HUES48 (cell line): ENCODE measurements at regions not wholly inside any gene's neighbourhood (a gene's known extent, or its start where the extent isn't known, plus 50 kb on each side); places are given as distances from the start of the nearest gene placed in this dataset.

Experiments used
- H3K27ac ChIP-seq: one replicate; pipeline ENCODE4 v1.7.0; 2013; ENCODE audit warnings: low read depth, low read length, inconsistent platforms
- H3K27me3 ChIP-seq: 2 replicates; pipeline ENCODE4 v1.6.1; 2013; ENCODE audit warnings: mild to moderate bottlenecking, low read length; ENCODE audit not compliant: control insufficient read depth, insufficient read depth
- H3K36me3 ChIP-seq: 2 replicates; pipeline ENCODE4 v1.6.1; 2013; ENCODE audit warnings: low read length; ENCODE audit not compliant: control insufficient read depth, insufficient read depth
- H3K4me1 ChIP-seq: 2 replicates; pipeline ENCODE4 v1.6.1; 2013; ENCODE audit warnings: mild to moderate bottlenecking, low read length; ENCODE audit not compliant: control insufficient read depth, insufficient read depth
- H3K4me3 ChIP-seq: 2 replicates; pipeline ENCODE4 v1.5.1; 2013; ENCODE audit warnings: mild to moderate bottlenecking, low read depth, low read length
- H3K9ac ChIP-seq: 2 replicates; pipeline ENCODE4 v1.6.1; 2013; ENCODE audit warnings: mild to moderate bottlenecking, low read depth, low read length, moderate library complexity
- H3K9me3 ChIP-seq: 2 replicates; pipeline ENCODE4 v1.6.1; 2013; ENCODE audit warnings: low read length; ENCODE audit not compliant: control insufficient read depth, insufficient read depth

- no peak overlapping the region for H3K27ac ChIP-seq
- H3K9ac ChIP-seq, result no peak overlapping the region
- H3K27me3 ChIP-seq, result no peaks in the 10 kb centered on the region
- H3K36me3 ChIP-seq, result no peaks in the 10 kb centered on the region
- peaks cover 4% of the 10 kb centered on the region for H3K9me3 ChIP-seq
- H3K4me1 ChIP-seq, result no peaks in the 10 kb centered on the region
- no peak overlapping the region for H3K4me3 ChIP-seq
These were observed 137.1 kb upstream of the ADAMTS19 start for GRCh38 chr5:129322968-129323367.

- no peak overlapping the region for H3K27ac ChIP-seq
- no peaks in the 10 kb centered on the region for H3K27me3 ChIP-seq
- H3K9ac ChIP-seq, result no peak overlapping the region
- no peaks in the 10 kb centered on the region for H3K4me1 ChIP-seq
- H3K4me3 ChIP-seq, result no peak overlapping the region
- no peaks in the 10 kb centered on the region for H3K36me3 ChIP-seq
- no peaks in the 10 kb centered on the region for H3K9me3 ChIP-seq
These were observed 118.8 kb upstream of the ADAMTS19 start for GRCh38 chr5:129341306-129341705.

GRCh38 chr5:129342796-129343195 lies 117.3 kb upstream of the ADAMTS19 start:
- Histone ChIP-seq H3K9ac (no peak overlapping the region), H3K27me3 (no peaks in the 10 kb centered on the region), H3K4me1 (no peaks in the 10 kb centered on the region), H3K27ac (no peak overlapping the region), H3K36me3 (no peaks in the 10 kb centered on the region), H3K4me3 (no peak overlapping the region), H3K9me3 (no peaks in the 10 kb centered on the region)

GRCh38 chr5:129345213-129345924 lies 114.7 kb upstream of the ADAMTS19 start:
- no peaks in the 10 kb centered on the region for H3K9me3 ChIP-seq
- no peaks in the 10 kb centered on the region for H3K27me3 ChIP-seq
- no peak overlapping the region for H3K27ac ChIP-seq
- H3K4me1 ChIP-seq, result no peaks in the 10 kb centered on the region
- no peak overlapping the region for H3K4me3 ChIP-seq
- H3K36me3 ChIP-seq, result no peaks in the 10 kb centered on the region
- no peak overlapping the region for H3K9ac ChIP-seq

GRCh38 chr5:129356846-129357245 lies 103.3 kb upstream of the ADAMTS19 start:
- Histone ChIP-seq H3K9me3 (no peaks in the 10 kb centered on the region), H3K27ac (no peak overlapping the region), H3K36me3 (no peaks in the 10 kb centered on the region), H3K27me3 (no peaks in the 10 kb centered on the region), H3K4me1 (0 out of 2 replicates have a peak, but pooled peaks cover 3% of the 10 kb centered on the region), H3K4me3 (no peak overlapping the region), H3K9ac (no peak overlapping the region)

GRCh38 chr5:129358069-129358468 lies 102.0 kb upstream of the ADAMTS19 start:
- H3K9ac ChIP-seq, result no peak overlapping the region
- H3K36me3 ChIP-seq, result no peaks in the 10 kb centered on the region
- H3K9me3 ChIP-seq, result no peaks in the 10 kb centered on the region
- H3K4me3 ChIP-seq, result no peak overlapping the region
- H3K27ac ChIP-seq, result no peak overlapping the region
- no peaks in the 10 kb centered on the region for H3K27me3 ChIP-seq
- 0 out of 2 replicates have a peak, but pooled peaks cover 3% of the 10 kb centered on the region for H3K4me1 ChIP-seq

- Histone ChIP-seq H3K27me3 (no peaks in the 10 kb centered on the region), H3K9ac (no peak overlapping the region), H3K4me1 (0 out of 2 replicates have a peak, but pooled peaks cover 3% of the 10 kb centered on the region), H3K4me3 (no peak overlapping the region), H3K27ac (no peak overlapping the region), H3K36me3 (no peaks in the 10 kb centered on the region), H3K9me3 (no peaks in the 10 kb centered on the region)
These were observed 100.6 kb upstream of the ADAMTS19 start for GRCh38 chr5:129359450-129359849.

- no peaks in the 10 kb centered on the region for H3K27me3 ChIP-seq
- no peaks in the 10 kb centered on the region; the same call in 1 of the 2 replicates for H3K9me3 ChIP-seq
- H3K36me3 ChIP-seq, result no peaks in the 10 kb centered on the region
- H3K4me3 ChIP-seq, result no peak overlapping the region
- no peak overlapping the region for H3K27ac ChIP-seq
- H3K9ac ChIP-seq, result no peak overlapping the region
- H3K4me1 ChIP-seq, result 0 out of 2 replicates have a peak, but pooled peaks cover 3% of the 10 kb centered on the region
These were observed 98.6 kb upstream of the ADAMTS19 start for GRCh38 chr5:129361441-129362025.

GRCh38 chr5:129362456-129362855 lies 97.6 kb upstream of the ADAMTS19 start:
- Histone ChIP-seq H3K36me3 (no peaks in the 10 kb centered on the region), H3K9ac (no peak overlapping the region), H3K4me1 (0 out of 2 replicates have a peak, but pooled peaks cover 3% of the 10 kb centered on the region), H3K27ac (no peak overlapping the region), H3K9me3 (no peaks in the 10 kb centered on the region; the same call in 1 of the 2 replicates), H3K27me3 (no peaks in the 10 kb centered on the region), H3K4me3 (no peak overlapping the region)

GRCh38 chr5:129363991-129364390 lies 96.1 kb upstream of the ADAMTS19 start:
- no peak overlapping the region for H3K27ac ChIP-seq
- H3K4me1 ChIP-seq, result no peaks in the 10 kb centered on the region
- no peaks in the 10 kb centered on the region; the same call in 1 of the 2 replicates for H3K9me3 ChIP-seq
- no peak overlapping the region for H3K9ac ChIP-seq
- no peaks in the 10 kb centered on the region for H3K36me3 ChIP-seq
- H3K4me3 ChIP-seq, result no peak overlapping the region
- H3K27me3 ChIP-seq, result no peaks in the 10 kb centered on the region

GRCh38 chr5:129367883-129368282 lies 92.2 kb upstream of the ADAMTS19 start:
- H3K27me3 ChIP-seq, result no peaks in the 10 kb centered on the region
- no peak overlapping the region for H3K27ac ChIP-seq
- H3K4me3 ChIP-seq, result no peak overlapping the region
- H3K36me3 ChIP-seq, result no peaks in the 10 kb centered on the region
- no peaks in the 10 kb centered on the region for H3K4me1 ChIP-seq
- no peak overlapping the region for H3K9ac ChIP-seq
- no peaks in the 10 kb centered on the region; the same call in 1 of the 2 replicates for H3K9me3 ChIP-seq
